ENCODE measurements at regions not wholly inside any gene's neighbourhood (a gene's known extent, or its start where the extent isn't known, plus 50 kb on each side); places are given as distances from the start of the nearest gene placed in this dataset.
A peak's percentile ranks its signal among the peaks of the same experiment; 100 is the strongest.

- Histone ChIP-seq H3K27me3 (ENCODE audit: control insufficient read depth, insufficient read depth, low read length) (no peaks in the 10 kb centered on the region), H3K4me2 (ENCODE audit: extremely low read depth, insufficient read depth, low read length) (no peak overlapping the region), H4K20me1 (ENCODE audit: control insufficient read depth, extremely low read depth, insufficient read depth, low read length) (no peaks in the 10 kb centered on the region), H2AFZ (ENCODE audit: low read length) (no peak overlapping the region), H3K27ac (ENCODE audit: insufficient read depth, low read length) (no peak overlapping the region), H3K4me1 (ENCODE audit: control insufficient read depth, extremely low read depth, insufficient read depth, low read length) (peaks cover 4% of the 10 kb centered on the region), H3K9ac (ENCODE audit: insufficient read depth, low read length) (no peak overlapping the region), H3K9me3 (ENCODE audit: control insufficient read depth, insufficient read depth, low read depth, low read length) (no peaks in the 10 kb centered on the region), H3K4me3 (replicated peaks in 1 of 4; ENCODE audit: control extremely low read depth in 1 of 4, insufficient read depth in 1 of 4, low read depth in 3 of 4, low read length in 4 of 4) (no peak overlapping the region), H3K79me2 (ENCODE audit: control insufficient read depth, insufficient read depth, low read length) (no peaks in the 10 kb centered on the region), H3K36me3 (ENCODE audit: control insufficient read depth, insufficient read depth, low read length) (no peaks in the 10 kb centered on the region)
- DNase-seq (ENCODE audit: low read depth in 2 of 2) = no peak
- TF ChIP-seq, protein P1, sequence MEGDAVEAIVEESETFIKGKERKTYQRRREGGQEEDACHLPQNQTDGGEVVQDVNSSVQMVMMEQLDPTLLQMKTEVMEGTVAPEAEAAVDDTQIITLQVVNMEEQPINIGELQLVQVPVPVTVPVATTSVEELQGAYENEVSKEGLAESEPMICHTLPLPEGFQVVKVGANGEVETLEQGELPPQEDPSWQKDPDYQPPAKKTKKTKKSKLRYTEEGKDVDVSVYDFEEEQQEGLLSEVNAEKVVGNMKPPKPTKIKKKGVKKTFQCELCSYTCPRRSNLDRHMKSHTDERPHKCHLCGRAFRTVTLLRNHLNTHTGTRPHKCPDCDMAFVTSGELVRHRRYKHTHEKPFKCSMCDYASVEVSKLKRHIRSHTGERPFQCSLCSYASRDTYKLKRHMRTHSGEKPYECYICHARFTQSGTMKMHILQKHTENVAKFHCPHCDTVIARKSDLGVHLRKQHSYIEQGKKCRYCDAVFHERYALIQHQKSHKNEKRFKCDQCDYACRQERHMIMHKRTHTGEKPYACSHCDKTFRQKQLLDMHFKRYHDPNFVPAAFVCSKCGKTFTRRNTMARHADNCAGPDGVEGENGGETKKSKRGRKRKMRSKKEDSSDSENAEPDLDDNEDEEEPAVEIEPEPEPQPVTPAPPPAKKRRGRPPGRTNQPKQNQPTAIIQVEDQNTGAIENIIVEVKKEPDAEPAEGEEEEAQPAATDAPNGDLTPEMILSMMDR (conservative IDR thresholded peaks at IDR 0.05 in 1 of 2, IDR thresholded peaks at IDR 0.05 in 1 of 2; ENCODE audit: low read depth in 1 of 2, low read length in 2 of 2) = no peak
- TF ChIP-seq EZH2 (IDR thresholded peaks at IDR 0.05; ENCODE audit: low read length, missing control alignments) = no peak
Observed at GRCh38 chr11:131145791-131146190, 224.6 kb upstream of the NTM start.

GRCh38 chr11:131146827-131147490 lies 223.5 kb upstream of the NTM start:
- H3K4me2 ChIP-seq (ENCODE audit: extremely low read depth, insufficient read depth, low read length) = no peak overlapping the region
- H4K20me1 ChIP-seq (ENCODE audit: control insufficient read depth, extremely low read depth, insufficient read depth, low read length) = no peaks in the 10 kb centered on the region
- H3K9me3 ChIP-seq (ENCODE audit: control insufficient read depth, insufficient read depth, low read depth, low read length) = no peaks in the 10 kb centered on the region
- no peaks in the 10 kb centered on the region for H3K27me3 ChIP-seq (ENCODE audit: control insufficient read depth, insufficient read depth, low read length)
- peak in 1 of 2 donors; percentile 8 for DNase-seq (ENCODE audit: low read depth in 2 of 2)
- H3K9ac ChIP-seq (ENCODE audit: insufficient read depth, low read length) = no peak overlapping the region
- peaks cover 4% of the 10 kb centered on the region for H3K4me1 ChIP-seq (ENCODE audit: control insufficient read depth, extremely low read depth, insufficient read depth, low read length)
- no peak overlapping the region for H3K27ac ChIP-seq (ENCODE audit: insufficient read depth, low read length)
- peak overlapping the region; percentile 32 for H2AFZ ChIP-seq (ENCODE audit: low read length)
- H3K36me3 ChIP-seq (ENCODE audit: control insufficient read depth, insufficient read depth, low read length) = no peaks in the 10 kb centered on the region
- no peaks in the 10 kb centered on the region for H3K79me2 ChIP-seq (ENCODE audit: control insufficient read depth, insufficient read depth, low read length)
- TF ChIP-seq, protein P1 (conservative IDR thresholded peaks at IDR 0.05 in 1 of 2, IDR thresholded peaks at IDR 0.05 in 1 of 2; ENCODE audit: low read depth in 1 of 2, low read length in 2 of 2) = no peak
- no peak for TF ChIP-seq EZH2 (IDR thresholded peaks at IDR 0.05; ENCODE audit: low read length, missing control alignments)
- no peak overlapping the region for H3K4me3 ChIP-seq (replicated peaks in 1 of 4; ENCODE audit: control extremely low read depth in 1 of 4, insufficient read depth in 1 of 4, low read depth in 3 of 4, low read length in 4 of 4)

DNA sequence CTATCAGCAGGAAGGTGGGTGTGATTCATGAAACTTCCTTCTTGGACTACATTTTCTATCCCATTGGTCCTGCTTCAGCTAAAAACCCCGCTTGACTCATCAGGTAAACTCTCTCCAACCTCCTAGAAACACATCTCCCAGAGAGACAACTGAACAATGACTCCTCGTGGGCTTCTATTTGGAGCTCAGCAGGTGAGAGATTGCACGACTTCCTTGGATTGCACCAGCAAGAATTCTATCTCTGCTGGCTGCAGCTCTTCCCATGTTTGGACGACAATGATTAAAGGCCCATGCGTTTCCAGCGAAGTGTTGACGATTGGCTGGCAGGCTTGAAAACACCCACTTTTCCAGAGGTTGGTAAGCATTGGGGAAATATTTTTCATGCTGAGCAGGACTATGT lies 216.1 kb upstream of the NTM start:
- H3K79me2 ChIP-seq (ENCODE audit: control insufficient read depth, insufficient read depth, low read length) = no peaks in the 10 kb centered on the region
- TF ChIP-seq, protein P1 (conservative IDR thresholded peaks at IDR 0.05 in 1 of 2, IDR thresholded peaks at IDR 0.05 in 1 of 2; ENCODE audit: low read depth in 1 of 2, low read length in 2 of 2) = no peak
- TF ChIP-seq EZH2 (IDR thresholded peaks at IDR 0.05; ENCODE audit: low read length, missing control alignments) = no peak
- H4K20me1 ChIP-seq (ENCODE audit: control insufficient read depth, extremely low read depth, insufficient read depth, low read length) = no peaks in the 10 kb centered on the region
- no peak overlapping the region for H3K4me3 ChIP-seq (replicated peaks in 1 of 4; ENCODE audit: control extremely low read depth in 1 of 4, insufficient read depth in 1 of 4, low read depth in 3 of 4, low read length in 4 of 4)
- no peak for DNase-seq (ENCODE audit: low read depth in 2 of 2)
- H3K36me3 ChIP-seq (ENCODE audit: control insufficient read depth, insufficient read depth, low read length) = no peaks in the 10 kb centered on the region
- H2AFZ ChIP-seq (ENCODE audit: low read length) = no peak overlapping the region
- no peak overlapping the region for H3K4me2 ChIP-seq (ENCODE audit: extremely low read depth, insufficient read depth, low read length)
- no peak overlapping the region for H3K27ac ChIP-seq (ENCODE audit: insufficient read depth, low read length)
- H3K27me3 ChIP-seq (ENCODE audit: control insufficient read depth, insufficient read depth, low read length) = no peaks in the 10 kb centered on the region
- H3K9ac ChIP-seq (ENCODE audit: insufficient read depth, low read length) = no peak overlapping the region
- no peaks in the 10 kb centered on the region for H3K9me3 ChIP-seq (ENCODE audit: control insufficient read depth, insufficient read depth, low read depth, low read length)
- H3K4me1 ChIP-seq (ENCODE audit: control insufficient read depth, extremely low read depth, insufficient read depth, low read length) = no peaks in the 10 kb centered on the region
